Activated CD8-positive, alpha-beta T cell treated with anti-CD3 and anti-CD28 coated beads for 36 hours (primary cell): ENCODE measurements at regions not wholly inside any gene's neighbourhood (a gene's known extent, or its start where the extent isn't known, plus 50 kb on each side); places are given as distances from the start of the nearest gene placed in this dataset.

Source experiments
- ATAC-seq: fragments of 200-7000 bp; cut with Tn5 transposase; one replicate; pipeline ENCODE4 v1.10.0; 2021; ENCODE audit warnings: mild to moderate bottlenecking, moderate library complexity
- CTCF ChIA-PET: fragments of 350-600 bp; sonication (Branson Sonifier 250); formaldehyde crosslinking; loops from one replicate; lab custom pipeline; 2021; ENCODE audit warnings: antibody characterized with exemption; lab: Charles Lee
- POLR2A ChIA-PET: fragments of 350-600 bp; sonication (Branson Sonifier 250); formaldehyde crosslinking; loops from one replicate; lab custom pipeline; 2021; ENCODE audit warnings: antibody characterized with exemption; lab: Charles Lee
- DNase-seq: peaks from one replicate; pipeline ENCODE4 v3.0.0-alpha.2; 2020
- H3K27ac Mint-ChIP-seq: one replicate; pipeline ENCODE4 v1.8.0; 2021; ENCODE audit warnings: mild to moderate bottlenecking, mixed read lengths
- H3K27me3 Mint-ChIP-seq: one replicate; pipeline ENCODE4 v1.8.0; 2021; ENCODE audit warnings: mixed read lengths
- H3K36me3 Mint-ChIP-seq: one replicate; pipeline ENCODE4 v1.8.0; 2021; ENCODE audit warnings: low read depth, mixed read lengths
- H3K4me1 Mint-ChIP-seq: one replicate; pipeline ENCODE4 v1.8.0; 2021; ENCODE audit warnings: low read depth, mixed read lengths
- H3K4me3 Mint-ChIP-seq: one replicate; pipeline ENCODE4 v1.8.0; 2021; ENCODE audit warnings: mild to moderate bottlenecking, moderate library complexity, mixed read lengths
- H3K9me3 Mint-ChIP-seq: one replicate; pipeline ENCODE4 v1.8.0; 2021; ENCODE audit warnings: mixed read lengths
- CTCF ChIP-seq: fragments of 200-600 bp; IDR thresholded peaks from one replicate; pipeline ENCODE4 v1.8.0; 2022; ENCODE audit warnings: antibody characterized with exemption, mild to moderate bottlenecking
- intact Hi-C: fragments of 100-400 bp; cut with micrococcal nuclease; formaldehyde crosslinking; loops from one replicate; pipeline ENCODE4 v1.10.0; 2022

- ChIA-PET CTCF (no interaction called here), POLR2A (no interaction called here)
- Mint-ChIP-seq H3K27me3 (peaks cover 2% of the 10 kb centered on the region), H3K27ac (no peak overlapping the region), H3K4me1 (no peaks in the 10 kb centered on the region), H3K9me3 (no peaks in the 10 kb centered on the region), H3K36me3 (no peaks in the 10 kb centered on the region), H3K4me3 (no peak overlapping the region)
- no peak for TF ChIP-seq CTCF
- ATAC-seq (no peak), DNase-seq (no peak)
- intact Hi-C loops: no loop called here
These were observed 57.5 kb upstream of the FCN1 start for GRCh38 chr9:134975253-134975652.

GRCh38 chr9:134976403-134976802 lies 58.7 kb upstream of the FCN1 start:
- H3K4me3 Mint-ChIP-seq: no peak overlapping the region
- ATAC-seq: no peak
- H3K9me3 Mint-ChIP-seq: no peaks in the 10 kb centered on the region
- TF ChIP-seq CTCF: no peak
- H3K27me3 Mint-ChIP-seq: peaks cover 1% of the 10 kb centered on the region
- ChIA-PET POLR2A (no interaction called here), CTCF (no interaction called here)
- intact Hi-C loops: no loop called here
- no peaks in the 10 kb centered on the region for H3K36me3 Mint-ChIP-seq
- no peaks in the 10 kb centered on the region for H3K4me1 Mint-ChIP-seq
- H3K27ac Mint-ChIP-seq: no peak overlapping the region
- DNase-seq: no peak

GRCh38 chr9:134978272-134978671 lies 60.6 kb upstream of the FCN1 start:
- no peak for TF ChIP-seq CTCF
- Mint-ChIP-seq H3K4me1 (no peaks in the 10 kb centered on the region), H3K27me3 (peaks cover 1% of the 10 kb centered on the region), H3K9me3 (no peaks in the 10 kb centered on the region), H3K27ac (no peak overlapping the region), H3K4me3 (no peak overlapping the region), H3K36me3 (no peaks in the 10 kb centered on the region)
- ChIA-PET CTCF (no interaction called here), POLR2A (interaction anchor here (0.7 kb wide), 1 partner anchor 189 kb away, joined by 3 read pairs; no protein-coding TSS in a partner anchor)
- DNase-seq (no peak), ATAC-seq (no peak)
- intact Hi-C loops: no loop called here

GRCh38 chr9:134980516-134980915 lies 62.8 kb upstream of the FCN1 start:
- POLR2A ChIA-PET: no interaction called here
- Mint-ChIP-seq H3K36me3 (no peaks in the 10 kb centered on the region), H3K4me3 (no peak overlapping the region), H3K27ac (no peak overlapping the region), H3K4me1 (no peaks in the 10 kb centered on the region), H3K9me3 (no peaks in the 10 kb centered on the region), H3K27me3 (peaks cover 1% of the 10 kb centered on the region)
- intact Hi-C loops: no loop called here
- DNase-seq (no peak), ATAC-seq (no peak)
- TF ChIP-seq CTCF: no peak
- CTCF ChIA-PET: no interaction called here

- Mint-ChIP-seq H3K4me1 (no peaks in the 10 kb centered on the region), H3K4me3 (no peak overlapping the region), H3K27me3 (peaks cover 1% of the 10 kb centered on the region), H3K36me3 (no peaks in the 10 kb centered on the region), H3K9me3 (no peaks in the 10 kb centered on the region), H3K27ac (no peak overlapping the region)
- TF ChIP-seq CTCF: no peak
- ChIA-PET CTCF (no interaction called here), POLR2A (no interaction called here)
- ATAC-seq (no peak), DNase-seq (no peak)
- intact Hi-C loops: no loop called here
These were observed 63.3 kb upstream of the FCN1 start for GRCh38 chr9:134980991-134981390.
